GM18517 (cell line): ENCODE measurements at regions not wholly inside any gene's neighbourhood (a gene's known extent, or its start where the extent isn't known, plus 50 kb on each side); places are given as distances from the start of the nearest gene placed in this dataset.

Experiments used
- ATAC-seq: cut with Tn5 transposase; IDR thresholded peaks from one replicate; pipeline ENCODE4 v1.9.1; 2021; ENCODE audit warnings: mild to moderate bottlenecking, moderate library complexity; ENCODE audit not compliant: unreplicated experiment

GRCh38 chr6:147126618-147127022 lies 77.6 kb upstream of the STXBP5 start:
- ATAC-seq: no peak

- no peak for ATAC-seq
Measured at GRCh38 chr6:147127587-147127986, 76.6 kb upstream of the STXBP5 start.

- ATAC-seq: no peak
Measured at GRCh38 chr6:147128056-147128455, 76.2 kb upstream of the STXBP5 start.

DNA sequence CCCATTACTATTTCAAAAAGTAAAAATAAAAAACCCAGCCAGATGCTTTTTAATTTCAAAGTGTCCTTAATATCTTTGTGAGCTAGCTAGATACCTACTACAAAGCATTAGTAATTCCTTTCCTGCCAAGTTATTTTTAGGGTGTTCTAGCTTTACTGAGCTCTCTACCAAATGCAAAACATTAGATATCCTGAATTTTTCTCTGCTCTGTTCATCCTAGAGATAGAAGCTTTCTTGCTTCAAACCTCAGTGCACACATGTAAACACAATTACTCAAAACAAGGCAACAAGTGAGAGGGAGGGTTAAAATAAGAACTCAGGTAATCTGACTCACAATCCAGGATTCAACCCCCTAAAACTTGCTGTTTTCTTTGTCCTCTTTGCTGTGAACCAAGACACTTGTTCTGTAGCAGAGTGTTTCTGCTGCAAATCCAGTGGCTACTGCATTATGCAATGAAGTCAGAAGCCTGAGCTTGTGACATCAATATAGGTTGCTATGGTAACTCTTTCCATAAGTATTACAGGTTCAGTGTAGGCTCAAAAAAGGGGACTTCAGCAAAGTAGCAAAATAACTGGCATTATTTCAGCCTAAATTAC lies 72.6 kb upstream of the STXBP5 start:
- no peak for ATAC-seq

GRCh38 chr6:147132889-147133288 lies 71.3 kb upstream of the STXBP5 start:
- no peak for ATAC-seq

- ATAC-seq: no peak
Measured at GRCh38 chr6:147133669-147134068, 70.5 kb upstream of the STXBP5 start.

- no peak for ATAC-seq
Measured at GRCh38 chr6:147135211-147135681, 69.0 kb upstream of the STXBP5 start.

DNA sequence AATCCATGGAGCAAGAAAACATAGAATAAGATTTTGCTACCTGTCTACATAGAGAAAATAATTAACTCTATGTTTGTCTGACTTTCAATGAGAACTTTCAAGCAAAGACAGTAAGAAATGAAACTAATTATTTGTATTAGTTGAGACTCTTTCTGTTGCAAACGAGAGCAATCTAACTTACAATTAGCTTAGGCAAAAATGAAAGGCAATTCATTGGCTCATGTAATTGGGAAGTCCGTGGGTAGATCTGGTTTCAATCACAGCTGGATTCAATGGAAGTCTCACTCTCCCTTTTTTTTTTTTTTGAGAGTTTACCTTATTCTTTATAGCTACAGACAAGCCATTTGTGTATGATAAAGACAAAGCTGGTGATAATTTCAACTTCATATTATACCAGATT lies 68.2 kb upstream of the STXBP5 start:
- ATAC-seq: no peak

- no peak for ATAC-seq
Measured at GRCh38 chr6:147137986-147138385, 66.2 kb upstream of the STXBP5 start.

- ATAC-seq: no peak
Measured at GRCh38 chr6:147138835-147139234, 65.4 kb upstream of the STXBP5 start.

GRCh38 chr6:147141711-147142308 lies 62.4 kb upstream of the STXBP5 start:
- ATAC-seq: no peak

GRCh38 chr6:147142684-147143245 lies 61.5 kb upstream of the STXBP5 start:
- ATAC-seq: no peak

DNA sequence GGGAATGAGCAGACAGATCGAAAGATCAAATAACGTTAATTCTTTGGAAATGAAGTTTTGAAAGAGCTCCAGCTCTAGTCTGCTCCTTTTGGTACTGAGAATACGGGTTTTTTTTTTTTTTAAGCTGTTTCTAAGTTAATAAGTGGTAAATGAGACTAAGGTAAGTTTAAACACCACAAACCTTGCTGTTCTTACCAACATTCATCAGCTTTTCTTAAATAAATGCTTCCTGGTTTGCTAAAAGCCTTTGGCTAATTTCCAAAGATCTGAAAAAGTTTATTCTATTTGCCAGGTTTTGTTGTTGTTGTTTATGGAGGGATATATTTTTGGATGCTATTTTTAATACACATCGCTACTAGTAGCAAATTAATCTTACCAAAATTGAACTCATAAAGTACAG lies 55.1 kb upstream of the STXBP5 start:
- ATAC-seq: no peak

GRCh38 chr6:147149826-147150225 lies 54.4 kb upstream of the STXBP5 start:
- no peak for ATAC-seq

DNA sequence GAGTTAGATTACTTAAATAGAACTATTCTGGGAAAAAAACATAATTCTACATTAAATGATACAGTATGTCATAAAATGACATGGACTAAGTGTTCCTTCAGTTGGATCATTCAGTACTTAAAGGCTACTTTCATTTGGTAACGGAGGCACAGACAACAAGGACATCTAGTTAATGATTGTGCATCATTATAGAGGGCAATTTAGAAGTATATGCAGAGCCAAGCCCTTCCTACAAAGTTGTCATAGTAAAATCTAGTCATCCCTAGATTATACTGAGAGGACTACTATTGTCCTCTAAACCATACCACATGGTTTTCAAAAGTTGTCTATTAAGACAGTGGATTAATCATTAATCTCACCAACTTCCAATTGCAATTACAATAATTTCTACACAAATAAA lies 53.9 kb upstream of the STXBP5 start:
- ATAC-seq: no peak
